Gastroesophageal sphincter (tissue), 3 donors: ENCODE measurements at regions not wholly inside any gene's neighbourhood (a gene's known extent, or its start where the extent isn't known, plus 50 kb on each side); places are given as distances from the start of the nearest gene placed in this dataset.
"Not testable (repeated sequence)": the region's sequence is repeated elsewhere in the genome, so short reads cannot be mapped to it uniquely, and the experiment has no call there.

ENCODE experiments used
- EP300 ChIP-seq: sonication (generic); formaldehyde crosslinking; IDR thresholded peaks from one replicate; pipeline ENCODE4 v1.6.1; 2017; ENCODE audit warnings: antibody characterized with exemption, mild to moderate bottlenecking
- POLR2AphosphoS5 ChIP-seq: sonication (generic); formaldehyde crosslinking; IDR thresholded peaks from one replicate; pipeline ENCODE4 v1.6.1; 2017; ENCODE audit warnings: antibody characterized with exemption
- TF ChIP-seq, protein P1 (sequence below), 4 experiments: fragments of 200-600 bp in 2 of 4; fragments of 450-650 bp in 2 of 4; sonication (generic) in 1 of 4; IDR thresholded peaks; one replicate each; pipeline ENCODE4 v1.5.1; 2017 to 2019; ENCODE audit warnings: antibody characterized with exemption in 4 of 4, mild to moderate bottlenecking in 2 of 4, moderate library complexity in 2 of 4

DNA sequence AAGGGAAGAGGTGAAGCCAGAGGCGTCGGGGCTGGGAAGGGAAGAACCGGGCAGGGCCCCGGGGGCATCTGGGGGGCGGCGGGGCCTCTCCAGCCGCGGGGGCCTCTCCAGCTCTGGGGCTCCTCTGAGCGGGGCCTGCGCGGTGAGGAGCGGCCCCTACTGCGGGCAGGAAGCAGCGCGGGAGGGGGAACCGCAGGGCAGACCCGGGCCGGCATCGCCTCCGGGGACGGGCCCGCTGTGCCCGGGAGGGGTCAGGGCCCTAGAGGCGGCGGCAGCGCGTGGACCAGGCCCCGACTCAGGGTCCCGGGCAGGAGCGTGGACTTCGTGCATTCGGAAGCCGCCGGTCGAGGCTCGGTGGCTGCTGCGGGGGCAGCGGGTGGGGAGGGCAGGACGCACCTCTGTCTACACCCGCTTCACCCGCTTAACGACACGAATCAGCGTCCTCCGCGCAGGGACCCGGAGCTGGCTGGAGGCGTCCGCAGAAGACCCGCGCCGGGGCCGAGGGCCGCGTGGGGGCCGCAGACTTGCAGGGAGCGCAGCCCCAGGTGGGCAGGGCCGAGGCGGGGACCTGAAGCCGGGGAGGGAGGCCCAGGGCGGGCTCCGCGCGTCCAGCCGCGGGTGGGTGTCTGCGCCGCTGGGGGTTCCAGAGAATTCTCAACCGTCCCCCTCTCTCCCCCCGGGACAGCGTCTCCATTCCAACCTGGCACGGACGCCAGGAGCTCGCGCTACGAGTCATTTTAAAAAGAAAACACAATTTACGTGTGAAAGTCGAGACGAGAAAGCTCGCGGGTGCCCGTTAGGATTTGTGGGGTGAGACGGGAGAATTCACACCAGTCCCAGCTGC lies 345.0 kb downstream of the ADGRD1 start:
- TF ChIP-seq POLR2AphosphoS5, EP300: not testable (repeated sequence)
- TF ChIP-seq, protein P1, sequence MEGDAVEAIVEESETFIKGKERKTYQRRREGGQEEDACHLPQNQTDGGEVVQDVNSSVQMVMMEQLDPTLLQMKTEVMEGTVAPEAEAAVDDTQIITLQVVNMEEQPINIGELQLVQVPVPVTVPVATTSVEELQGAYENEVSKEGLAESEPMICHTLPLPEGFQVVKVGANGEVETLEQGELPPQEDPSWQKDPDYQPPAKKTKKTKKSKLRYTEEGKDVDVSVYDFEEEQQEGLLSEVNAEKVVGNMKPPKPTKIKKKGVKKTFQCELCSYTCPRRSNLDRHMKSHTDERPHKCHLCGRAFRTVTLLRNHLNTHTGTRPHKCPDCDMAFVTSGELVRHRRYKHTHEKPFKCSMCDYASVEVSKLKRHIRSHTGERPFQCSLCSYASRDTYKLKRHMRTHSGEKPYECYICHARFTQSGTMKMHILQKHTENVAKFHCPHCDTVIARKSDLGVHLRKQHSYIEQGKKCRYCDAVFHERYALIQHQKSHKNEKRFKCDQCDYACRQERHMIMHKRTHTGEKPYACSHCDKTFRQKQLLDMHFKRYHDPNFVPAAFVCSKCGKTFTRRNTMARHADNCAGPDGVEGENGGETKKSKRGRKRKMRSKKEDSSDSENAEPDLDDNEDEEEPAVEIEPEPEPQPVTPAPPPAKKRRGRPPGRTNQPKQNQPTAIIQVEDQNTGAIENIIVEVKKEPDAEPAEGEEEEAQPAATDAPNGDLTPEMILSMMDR (IDR thresholded peaks at IDR 0.05): not testable (repeated sequence)
